ENCODE measurements at regions not wholly inside any gene's neighbourhood (a gene's known extent, or its start where the extent isn't known, plus 50 kb on each side); places are given as distances from the start of the nearest gene placed in this dataset.

DNA sequence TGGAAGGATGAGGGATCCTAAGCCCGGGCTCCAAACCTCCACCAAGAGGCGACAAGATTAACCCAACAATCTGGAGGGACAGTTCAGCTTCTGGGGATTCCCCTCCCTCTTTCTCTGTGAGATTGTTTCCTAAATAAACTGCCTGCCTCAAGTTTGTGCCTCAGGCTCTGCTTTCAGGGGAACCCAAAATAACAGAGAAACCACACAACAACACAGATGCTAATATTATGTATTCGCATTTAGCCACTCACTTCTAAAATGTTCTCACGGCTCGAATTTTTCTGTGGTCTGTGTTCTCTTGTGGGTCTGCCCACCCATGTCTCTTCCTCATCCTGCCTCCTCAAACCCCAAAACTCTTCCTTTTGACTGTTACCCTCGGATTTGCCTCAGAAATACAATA is 1381.1 kb upstream of the SLC10A2 start:
- no peak for DNase-seq

DNA sequence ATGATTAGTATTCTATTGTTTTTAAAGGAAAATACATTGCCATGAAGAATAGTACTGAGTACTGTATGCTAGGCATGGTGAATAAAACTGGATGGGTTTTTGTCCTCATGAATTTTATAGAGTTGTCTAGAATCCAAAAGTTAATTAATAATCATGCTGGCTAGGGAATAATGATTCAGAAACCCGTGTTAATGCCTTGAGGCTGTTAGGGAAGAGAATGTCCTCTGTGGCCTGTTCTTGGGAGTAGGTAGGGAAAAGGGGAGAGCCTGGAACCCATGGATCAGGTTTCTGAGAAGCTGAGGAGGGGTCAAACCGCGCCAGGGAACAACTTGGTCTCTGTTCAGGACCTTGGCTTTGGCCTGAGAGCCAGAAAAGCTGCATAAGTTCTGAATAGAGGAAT is 1376.3 kb upstream of the SLC10A2 start:
- DNase-seq: no peak

DNA sequence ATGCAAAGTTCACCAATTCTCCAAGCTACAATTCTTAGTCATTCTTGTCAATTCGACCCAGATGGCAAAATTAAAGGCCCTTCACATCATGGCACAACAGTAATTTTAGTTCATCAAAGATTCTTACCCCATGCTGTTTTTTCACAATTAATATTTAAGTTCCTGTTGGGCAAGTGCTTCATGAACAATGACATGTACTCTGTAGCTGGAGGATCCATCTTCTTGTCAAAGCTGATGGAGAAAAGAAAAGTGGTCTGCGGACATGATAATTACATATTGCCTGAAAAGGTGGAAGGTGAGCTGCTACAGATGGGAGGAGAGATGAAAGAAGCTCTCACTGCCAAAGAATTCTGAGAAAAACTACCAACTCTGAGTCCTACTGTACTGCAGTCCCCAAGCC is 1370.3 kb upstream of the SLC10A2 start:
- no peak for DNase-seq

DNA sequence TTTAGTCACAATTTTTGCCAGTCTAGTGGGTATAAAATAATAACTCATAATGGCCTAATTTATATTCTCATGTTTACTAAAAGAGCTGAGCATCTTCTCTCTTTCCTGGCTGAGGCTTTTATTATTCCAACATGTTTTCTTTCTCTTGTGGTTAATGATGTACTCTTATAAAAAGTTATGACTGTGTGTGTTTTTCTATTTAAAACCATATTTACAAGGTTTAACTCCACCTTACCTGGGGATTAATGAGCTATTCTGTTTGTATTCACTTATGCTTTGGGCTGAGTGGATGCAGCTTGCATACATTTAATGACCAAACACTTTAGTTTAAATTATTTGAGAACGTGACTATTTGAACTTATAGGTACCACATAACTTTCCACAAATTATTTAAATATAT is 1365.7 kb upstream of the SLC10A2 start:
- no peak for DNase-seq

DNA sequence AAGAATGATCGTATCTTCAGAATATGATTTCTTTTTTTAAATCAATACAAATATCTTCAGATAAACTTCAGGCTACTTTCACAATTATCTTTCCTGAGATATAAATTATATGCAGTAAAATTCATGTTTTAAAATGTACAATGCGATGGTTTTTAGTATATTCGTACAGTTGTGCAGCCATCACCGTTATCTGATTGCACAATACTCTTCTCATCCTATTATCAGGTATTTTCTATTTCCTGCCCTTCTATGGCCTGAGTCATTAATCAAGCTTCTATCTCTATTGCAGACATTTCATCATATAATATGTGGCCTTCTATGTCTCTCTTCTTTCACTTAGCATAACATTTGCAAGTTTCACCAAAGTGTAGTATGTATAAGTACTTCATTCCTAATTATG is 1360.2 kb upstream of the SLC10A2 start:
- DNase-seq: no peak

DNA sequence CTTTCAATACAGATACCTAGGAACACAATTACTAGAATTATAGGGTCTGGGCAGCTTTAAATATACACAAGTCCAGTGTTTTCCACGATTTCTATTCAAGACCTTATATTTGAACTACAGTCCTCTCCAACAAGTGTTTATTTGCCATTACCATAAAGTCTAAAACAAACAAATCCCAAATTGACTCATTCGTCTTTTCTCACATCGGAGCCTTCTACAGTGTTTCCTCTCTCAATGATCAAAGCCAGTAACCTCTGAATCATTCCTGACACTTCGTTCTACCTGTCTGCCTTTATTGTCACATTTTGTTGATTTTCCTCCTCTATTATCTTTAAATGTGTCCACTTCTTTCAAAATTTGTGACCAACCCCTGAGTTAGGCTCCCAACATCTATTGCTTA is 1356.5 kb upstream of the SLC10A2 start:
- no peak for DNase-seq

DNA sequence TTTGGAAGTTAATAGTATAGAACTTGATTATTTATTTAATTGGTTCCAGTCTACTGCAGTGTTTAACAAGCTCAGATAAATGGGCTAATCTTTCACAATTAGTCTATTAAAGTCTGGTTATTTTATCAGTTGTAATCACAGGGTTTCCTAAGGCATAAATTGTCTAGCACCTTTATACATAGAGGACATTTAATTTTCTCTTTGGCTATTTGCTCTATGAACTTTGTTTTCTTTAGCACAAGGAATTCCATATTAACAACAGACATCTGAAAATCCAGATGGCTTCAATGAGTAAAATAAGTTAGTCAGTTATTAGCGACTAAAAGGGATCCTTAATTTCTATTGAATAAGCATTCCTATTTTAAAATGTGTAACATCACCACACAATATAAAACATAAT is 1350.8 kb upstream of the SLC10A2 start:
- DNase-seq: no peak

DNA sequence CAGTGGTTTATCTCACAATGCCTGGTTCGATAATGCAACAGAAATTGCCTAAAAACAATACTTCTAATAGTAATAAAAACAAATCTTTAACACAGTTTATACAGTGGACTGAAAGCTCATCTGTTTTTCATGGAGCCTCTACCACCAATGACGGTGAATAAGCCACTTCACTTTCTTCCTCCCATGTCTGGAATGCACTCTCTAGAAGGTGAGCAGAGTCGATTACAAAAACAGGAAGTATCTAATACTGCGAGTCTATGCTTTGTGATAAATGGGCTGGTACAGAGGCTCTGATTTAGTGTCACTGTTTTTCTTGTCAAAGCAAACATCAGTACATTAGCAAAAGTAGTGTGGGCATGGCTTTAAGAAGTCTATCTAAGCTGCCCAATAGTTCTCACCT is 1348.6 kb upstream of the SLC10A2 start:
- no peak for DNase-seq

DNA sequence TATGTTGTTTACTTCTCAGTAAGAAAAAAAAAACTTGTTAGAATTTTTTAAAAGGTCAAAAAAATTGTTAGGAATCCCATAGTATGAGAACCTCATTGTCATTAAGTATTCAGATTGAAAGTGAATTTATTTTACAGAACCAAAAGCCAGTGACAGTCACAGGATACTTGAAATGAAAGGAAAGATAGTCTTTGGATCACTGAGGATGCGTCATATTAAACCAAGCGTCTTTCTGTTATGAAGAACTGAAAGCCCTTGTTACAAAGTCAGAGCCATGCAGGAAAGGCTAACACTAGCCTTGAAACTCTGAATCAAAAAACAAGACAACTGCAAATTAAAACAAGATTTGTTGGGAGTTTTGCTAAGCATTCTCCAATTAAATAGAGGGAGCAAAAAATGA is 1348.0 kb upstream of the SLC10A2 start:
- no peak for DNase-seq

DNA sequence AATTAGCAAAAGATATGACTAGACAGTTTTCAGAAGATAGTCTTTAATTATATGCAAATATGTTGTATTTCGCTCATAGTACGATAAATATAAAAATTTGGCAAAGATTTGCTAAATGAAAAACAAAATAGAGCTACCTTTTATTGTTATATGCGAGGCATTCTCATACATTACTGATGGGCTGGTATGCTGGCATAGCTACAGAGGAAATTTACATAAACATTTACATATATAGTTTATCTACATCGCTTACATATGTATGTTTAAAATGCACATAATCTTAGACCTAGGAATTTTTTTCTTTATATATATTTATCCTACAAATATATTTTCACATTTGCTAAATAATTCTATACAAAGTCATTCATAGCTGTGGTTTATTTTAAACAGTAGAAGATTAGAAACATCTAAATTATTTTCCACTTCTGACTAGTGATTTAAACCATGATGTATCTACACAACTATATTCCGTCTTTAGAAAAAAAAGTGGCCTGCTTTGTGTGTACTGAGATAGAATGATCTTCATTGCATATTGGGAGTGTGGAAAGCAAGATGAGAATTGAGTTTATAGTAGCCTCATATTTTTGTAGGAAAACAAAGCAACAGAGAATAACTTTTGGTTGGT is 1345.0 kb upstream of the SLC10A2 start:
- DNase-seq: no peak

DNA sequence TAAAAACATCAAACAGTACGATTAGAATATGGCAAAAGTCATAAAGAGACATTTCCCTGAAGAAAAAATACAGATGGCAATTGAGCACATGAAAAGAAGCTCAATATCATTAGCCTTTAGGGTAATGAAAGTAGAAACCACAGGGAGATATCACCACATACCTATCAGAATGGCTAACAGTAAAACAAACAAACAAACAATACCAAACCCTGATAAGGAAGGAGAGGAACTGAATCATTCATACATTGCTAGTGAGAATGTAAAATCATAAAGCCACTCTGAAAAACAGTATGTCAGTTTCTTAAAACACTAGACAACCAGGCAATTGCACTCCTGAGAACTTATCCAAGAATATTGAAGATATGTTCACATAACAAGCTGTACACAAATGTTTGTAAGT is 1342.5 kb upstream of the SLC10A2 start:
- no peak for DNase-seq

DNA sequence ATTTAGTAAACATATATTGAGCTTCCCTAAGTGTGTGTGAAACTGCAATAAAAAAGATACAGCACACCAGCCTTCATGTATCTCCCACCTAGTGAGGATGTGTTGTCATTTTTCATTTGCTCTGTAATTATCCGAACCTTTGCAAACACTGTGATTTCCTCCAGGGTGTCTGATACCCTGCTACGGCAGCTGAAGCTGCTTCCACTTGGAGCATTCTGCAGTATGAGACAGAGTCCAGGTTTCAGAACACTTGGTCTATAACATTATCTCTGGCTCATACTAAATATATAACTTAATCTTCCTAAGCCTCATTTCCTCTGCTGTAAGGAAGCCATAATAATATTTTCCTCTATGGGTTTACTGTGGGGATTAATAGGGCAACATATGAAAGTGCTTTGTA is 1338.1 kb upstream of the SLC10A2 start:
- no peak for DNase-seq

DNA sequence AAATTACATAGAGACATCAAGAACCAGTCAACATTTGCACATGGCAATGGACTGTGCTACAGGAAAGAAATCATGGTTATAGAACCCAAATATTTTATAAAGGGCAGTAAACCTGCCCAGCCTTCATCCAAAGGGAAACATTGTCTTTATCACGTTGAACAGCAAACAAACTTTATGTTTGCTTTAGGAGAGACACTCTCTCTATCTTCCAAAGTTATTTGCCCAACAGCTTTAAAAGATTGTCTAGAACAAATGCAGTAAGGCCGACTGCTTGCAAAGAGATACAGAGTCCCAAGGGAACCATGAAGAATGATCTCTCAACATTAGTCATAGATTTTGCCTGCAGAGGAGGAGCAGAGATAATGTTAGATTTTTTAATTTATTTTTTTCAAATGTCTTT is 1323.5 kb upstream of the SLC10A2 start:
- DNase-seq: peak; percentile 64

DNA sequence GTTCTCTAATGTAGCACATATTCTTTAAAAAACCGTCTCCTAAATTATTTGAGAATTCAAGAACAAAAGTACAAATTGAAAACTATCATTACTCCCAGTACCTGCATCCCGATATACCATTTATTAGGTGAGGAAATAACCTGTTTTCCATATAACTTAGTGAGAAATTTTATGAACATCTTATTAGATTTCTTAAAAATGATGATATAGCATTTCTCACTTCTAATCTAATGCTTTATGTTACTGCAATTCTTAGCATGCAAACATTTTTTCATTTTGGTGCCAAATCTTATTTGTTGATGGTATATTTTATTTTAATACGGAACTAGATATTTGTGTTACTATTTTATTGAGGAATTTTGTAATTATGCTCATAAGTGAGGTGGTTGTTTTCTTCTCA is 1321.3 kb upstream of the SLC10A2 start:
- DNase-seq: no peak

DNA sequence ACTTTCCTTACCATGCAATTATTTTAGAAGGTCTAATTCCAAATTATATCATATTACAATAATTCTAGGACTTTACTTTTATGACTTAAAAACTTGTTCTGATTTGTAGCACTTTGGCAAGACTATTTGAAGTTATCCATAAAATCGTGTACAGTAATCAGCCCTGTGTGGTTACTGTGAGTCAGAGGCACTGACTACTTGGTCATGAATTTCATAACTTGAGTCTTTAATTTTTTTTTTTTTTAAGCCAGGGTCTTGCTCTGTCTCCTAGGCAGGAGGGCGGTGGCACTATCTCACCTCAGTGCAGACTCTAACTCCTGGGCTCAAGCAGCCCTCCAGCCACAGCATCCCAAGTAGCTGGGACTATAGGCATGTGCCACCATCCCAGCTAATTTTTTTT is 1319.2 kb upstream of the SLC10A2 start:
- peak; percentile 81 for DNase-seq

DNA sequence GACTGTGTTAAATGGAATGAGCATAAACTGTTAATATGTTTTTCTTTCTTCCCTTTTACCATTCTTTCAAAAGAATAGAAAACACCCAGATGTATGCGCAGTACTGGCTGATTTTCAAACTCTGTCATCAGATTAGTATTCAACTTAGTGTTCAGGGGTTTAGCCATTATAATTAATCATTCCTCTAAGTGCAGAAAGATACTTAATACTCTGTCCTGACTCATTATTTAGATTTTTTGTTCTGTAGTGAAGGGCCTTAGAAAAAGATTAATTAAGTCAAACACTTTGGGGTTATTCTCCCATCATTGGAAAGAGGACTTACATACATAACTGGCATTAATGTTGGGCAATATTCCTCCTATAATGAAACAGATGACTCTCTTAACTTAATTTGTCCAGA is 1316.7 kb upstream of the SLC10A2 start:
- DNase-seq: peak; percentile 80

DNA sequence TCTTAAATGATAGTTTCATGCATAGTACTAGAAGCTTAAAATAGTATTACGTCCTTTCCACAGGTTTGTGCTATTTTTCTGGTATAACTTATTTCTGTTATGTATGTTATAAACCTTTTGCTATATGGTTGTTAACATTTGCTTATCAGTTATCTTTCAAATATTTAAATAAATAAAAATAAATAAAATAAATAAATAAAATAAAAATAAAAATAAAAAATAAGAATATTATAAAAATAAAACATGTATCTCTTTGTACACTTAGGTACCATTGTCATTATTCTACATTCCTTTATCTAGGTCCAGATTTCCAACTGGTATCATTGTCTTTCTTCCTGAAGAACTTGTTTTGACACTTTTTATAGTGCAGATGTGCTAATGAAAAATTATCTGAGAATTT is 1310.4 kb upstream of the SLC10A2 start:
- no peak for DNase-seq

DNA sequence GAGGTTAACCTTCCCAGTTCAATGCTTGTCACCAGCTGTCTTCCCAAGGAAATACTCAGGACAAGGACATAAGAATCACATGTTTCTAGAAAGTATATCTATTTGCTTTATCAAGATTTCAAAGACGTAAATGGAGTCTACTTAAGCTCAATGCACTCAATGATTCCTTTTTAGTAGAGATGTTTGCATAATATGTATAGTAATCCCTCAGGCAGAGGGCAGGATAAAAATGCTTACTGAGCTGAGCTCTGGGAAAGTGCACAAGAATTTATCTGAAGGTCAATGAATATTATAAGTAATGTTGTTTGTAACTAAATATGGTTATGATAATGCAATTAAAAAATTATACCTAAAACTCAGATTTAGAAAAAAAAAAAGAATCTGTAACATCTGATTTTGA is 1309.4 kb upstream of the SLC10A2 start:
- DNase-seq: no peak

DNA sequence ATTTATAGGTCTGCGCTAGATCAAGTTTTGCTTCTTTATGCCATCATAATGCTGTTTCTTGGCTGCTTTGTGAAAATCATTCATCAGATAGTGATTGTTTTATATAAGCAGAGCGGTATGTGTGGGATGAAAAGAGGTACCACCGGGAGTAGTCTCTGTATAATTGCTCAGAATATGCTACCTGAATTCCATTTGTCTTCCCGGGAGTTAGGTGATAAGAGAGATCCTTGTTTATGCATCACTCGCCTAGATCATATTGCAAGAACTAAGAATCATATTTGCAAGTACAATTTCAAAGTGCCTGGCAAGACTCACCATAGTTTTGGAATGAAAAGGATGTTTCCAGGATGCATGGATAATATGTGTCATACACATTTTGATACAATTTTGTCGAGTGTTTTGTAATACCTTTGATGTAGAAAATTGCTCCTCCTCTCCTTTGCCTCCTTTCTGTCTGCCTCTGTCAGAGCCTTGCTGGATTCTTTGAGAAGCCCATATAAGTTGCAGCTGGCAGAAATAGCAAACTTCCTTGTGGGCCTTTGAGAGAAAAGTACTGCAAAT is 1306.0 kb upstream of the SLC10A2 start:
- peak; percentile 9 for DNase-seq

DNA sequence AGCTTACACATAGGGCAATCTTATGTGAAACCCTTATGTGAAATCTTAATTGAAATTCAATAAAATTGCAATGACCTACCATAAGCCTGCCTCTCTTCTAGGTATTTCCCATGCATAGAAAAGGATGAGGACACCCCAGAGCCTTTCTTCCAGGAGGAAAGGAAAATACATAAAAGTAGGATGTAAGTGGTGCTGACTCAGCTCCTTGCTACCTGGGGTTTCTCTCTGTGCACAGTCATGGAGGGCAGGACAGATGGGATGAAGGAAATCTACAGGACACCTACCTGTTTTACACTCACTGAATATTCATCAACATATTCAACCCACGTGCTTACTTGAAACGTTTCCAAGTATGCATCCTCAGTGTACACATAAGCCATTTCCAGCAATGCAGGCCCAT is 1299.2 kb upstream of the SLC10A2 start:
- DNase-seq: no peak

DNA sequence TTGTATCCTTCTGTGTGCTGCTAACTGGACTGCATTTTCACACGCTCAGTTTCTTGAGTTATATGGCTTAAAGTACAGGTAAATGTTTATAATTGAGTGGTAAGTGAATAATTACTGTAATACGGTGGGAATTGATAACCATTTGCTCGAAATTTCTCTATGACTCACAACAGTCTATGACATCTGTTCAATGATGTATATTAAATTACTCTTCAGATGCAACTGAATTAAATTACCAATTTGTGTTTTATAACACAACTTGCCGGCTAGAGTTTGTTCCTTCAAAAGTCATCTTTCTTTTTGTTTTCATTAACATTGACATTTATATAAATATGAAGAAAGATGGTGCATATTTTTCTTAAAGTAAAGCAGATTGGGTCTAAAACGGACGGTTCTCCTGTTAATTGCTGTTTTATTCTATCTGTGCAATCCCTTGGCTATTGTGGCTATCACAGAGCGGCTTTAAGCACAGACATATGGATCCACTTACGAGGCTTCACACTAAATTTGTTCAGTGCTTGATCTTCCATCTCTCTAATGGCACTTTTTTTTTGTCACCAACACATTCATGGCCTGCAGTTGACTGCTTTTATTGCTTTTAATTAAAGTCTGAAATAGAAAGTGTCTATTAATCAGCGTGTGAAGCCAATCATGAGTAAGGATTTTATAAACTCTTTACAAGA is 1291.6 kb upstream of the SLC10A2 start:
- no peak for DNase-seq

DNA sequence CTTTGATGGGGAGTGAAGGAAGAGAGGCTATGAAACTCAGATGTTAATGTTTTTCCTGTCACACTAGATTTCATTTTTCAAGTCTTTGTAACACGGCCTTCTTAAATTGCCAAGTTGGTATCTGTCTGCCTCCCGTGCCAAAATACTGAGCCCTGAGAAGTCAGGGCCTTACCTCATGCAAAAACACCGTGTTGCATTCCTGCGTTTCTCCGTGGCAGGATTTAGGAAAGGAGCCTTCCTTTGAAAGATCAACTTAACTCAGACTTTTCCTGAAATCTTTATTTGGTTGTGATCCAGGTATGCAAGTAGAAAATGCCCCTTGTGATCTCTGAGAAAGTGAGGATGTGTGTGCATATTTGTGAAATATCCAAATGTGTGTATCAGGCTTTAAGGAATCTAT is 1291.0 kb upstream of the SLC10A2 start:
- peak; percentile 22 for DNase-seq

DNA sequence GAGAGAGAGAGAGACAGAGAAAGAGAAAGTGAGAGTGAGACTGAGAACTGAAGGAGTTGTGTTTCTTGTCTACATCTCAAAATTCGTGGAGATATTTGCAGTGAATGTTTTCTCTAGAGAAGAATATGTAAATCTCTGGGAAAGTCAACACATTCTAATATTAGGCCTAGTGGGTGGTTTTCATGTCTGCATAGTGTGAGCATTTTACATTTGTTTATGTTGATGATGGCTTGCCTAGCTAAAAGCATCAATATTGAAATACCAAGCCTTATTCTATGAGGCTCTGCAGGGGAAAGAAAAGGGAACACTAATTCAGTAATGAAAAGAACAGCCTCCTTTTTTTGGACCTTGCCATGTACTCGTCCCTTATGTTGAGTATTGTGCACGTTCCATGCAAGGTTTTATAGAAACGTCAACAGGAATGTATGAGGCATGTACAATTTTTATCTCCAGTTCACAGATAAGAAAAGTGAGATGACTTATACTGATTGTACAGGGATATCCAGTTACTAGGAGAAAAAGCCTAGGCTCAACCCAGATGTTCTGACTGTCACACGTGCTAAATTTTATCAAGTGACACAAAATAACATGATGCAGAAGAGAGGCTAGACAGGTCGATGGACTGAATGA is 1288.9 kb upstream of the SLC10A2 start:
- DNase-seq: no peak

DNA sequence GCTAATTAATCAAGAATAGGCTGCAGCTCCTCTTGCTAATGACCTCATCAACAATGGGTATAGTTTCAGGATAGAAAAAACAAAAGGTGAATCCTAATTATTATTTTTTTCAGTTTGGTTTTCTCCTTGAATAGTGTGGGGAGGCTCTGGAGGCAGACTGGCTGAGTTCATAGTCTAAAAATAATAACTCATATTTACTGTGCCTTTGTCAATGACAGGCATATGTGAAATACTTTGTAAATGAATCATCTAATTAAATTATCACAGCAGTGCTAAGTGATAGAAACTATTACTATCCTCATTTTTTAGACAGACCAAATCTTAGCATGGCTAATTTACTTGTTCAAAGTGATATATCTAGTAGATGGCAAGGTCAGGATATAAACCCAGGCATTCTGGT is 1261.0 kb upstream of the SLC10A2 start:
- DNase-seq: peak; percentile 12
